Gastrocnemius medialis (tissue), 4 donors: ENCODE measurements at regions not wholly inside any gene's neighbourhood (a gene's known extent, or its start where the extent isn't known, plus 50 kb on each side); places are given as distances from the start of the nearest gene placed in this dataset.

Experiments
- CTCF ChIP-seq, 5 experiments: fragments of 450-650 bp in 3 of 5; fragments of 200-600 bp in 2 of 5; sonication (generic) in 2 of 5; IDR thresholded peaks in 4 of 5; conservative IDR thresholded peaks in 1 of 5; 1 replicate in 4 of 5; 2 replicates in 1 of 5; pipeline ENCODE4 v1.5.1; 2016 to 2019; ENCODE audit warnings: antibody characterized with exemption in 5 of 5, mild to moderate bottlenecking in 3 of 5, moderate library complexity in 3 of 5
- POLR2A ChIP-seq, 2 donors: fragments of 450-650 bp; IDR thresholded peaks; one replicate each; pipeline ENCODE4 v1.6.1; 2017; ENCODE audit warnings: antibody characterized with exemption in 2 of 2, mild to moderate bottlenecking in 2 of 2, moderate library complexity in 2 of 2

GRCh38 chr13:73792796-73793195 lies 341.4 kb downstream of the KLF12 start:
- TF ChIP-seq CTCF (IDR thresholded peaks at IDR 0.05 in 4 of 5, conservative IDR thresholded peaks at IDR 0.05 in 1 of 5) (no peak), POLR2A (IDR thresholded peaks at IDR 0.05) (no peak)
